ENCODE measurements at regions not wholly inside any gene's neighbourhood (a gene's known extent, or its start where the extent isn't known, plus 50 kb on each side); places are given as distances from the start of the nearest gene placed in this dataset.

- Histone ChIP-seq H3K4me1 (ENCODE audit: control insufficient read depth in 1 of 2, insufficient read depth in 2 of 2, low read length in 2 of 2) (no peaks in the 10 kb centered on the region), H3K27ac (ENCODE audit: low read depth in 1 of 2, low read length in 2 of 2) (no peak overlapping the region), H3K9me3 (replicated peaks in 1 of 2; ENCODE audit: control insufficient read depth in 1 of 2, insufficient read depth in 1 of 2, low read length in 2 of 2) (no peaks in the 10 kb centered on the region), H2AFZ (ENCODE audit: insufficient read depth, low read depth, low read length, poor library complexity, severe bottlenecking) (no peak overlapping the region), H4K20me1 (ENCODE audit: insufficient read depth, low read length) (no peaks in the 10 kb centered on the region), H3K79me2 (ENCODE audit: insufficient read depth, low read length) (no peaks in the 10 kb centered on the region), H3K9ac (ENCODE audit: insufficient read depth, low read length, poor library complexity, severe bottlenecking) (no peak overlapping the region), H3K4me3 (replicated peaks in 1 of 3; ENCODE audit: low read depth in 2 of 3, low read length in 3 of 3) (no peak overlapping the region), H3K4me2 (replicated peaks; ENCODE audit: extremely low read depth, low read length, poor library complexity, severe bottlenecking) (no peak overlapping the region), H3K36me3 (replicated peaks in 1 of 2; ENCODE audit: control insufficient read depth in 1 of 2, insufficient read depth in 2 of 2, low read length in 2 of 2) (no peaks in the 10 kb centered on the region), H3K27me3 (ENCODE audit: control insufficient read depth in 2 of 2, insufficient read depth in 2 of 2, low read length in 2 of 2) (no peaks in the 10 kb centered on the region)
- peak overlapping the region in 1 of 7 donors; percentile 12 for H3K27ac Mint-ChIP-seq
- H3K9me3 Mint-ChIP-seq = peaks cover 0 to 9% (median 4%) of the 10 kb centered on the region in 7 donors
- intact Hi-C loops (cut with micrococcal nuclease) = no loop called here
- no peaks in the 10 kb centered on the region for H3K36me3 Mint-ChIP-seq
- TF ChIP-seq CTCF (IDR thresholded peaks at IDR 0.05) = no peak
- no peak for DNase-seq
- H3K27me3 Mint-ChIP-seq (ENCODE audit: low read depth in 3 of 3) = peaks cover 0 to 3% (median 0%) of the 10 kb centered on the region in 3 donors
- H3K4me1 Mint-ChIP-seq = no peaks in the 10 kb centered on the region
- H3K4me3 Mint-ChIP-seq = no peak overlapping the region
- no CpG with 5 or more reads among the region's 1 CpG for WGBS (ENCODE audit: insufficient coverage)
These were observed 113.3 kb downstream of the TRAPPC11 start for GRCh38 chr4:183772361-183772760.

- H3K4me1 ChIP-seq (ENCODE audit: control insufficient read depth in 1 of 2, insufficient read depth in 2 of 2, low read length in 2 of 2) = no peaks in the 10 kb centered on the region
- Mint-ChIP-seq H3K27me3 (ENCODE audit: low read depth in 3 of 3) (no peaks in the 10 kb centered on the region), H3K4me1 (no peaks in the 10 kb centered on the region), H3K4me3 (no peak overlapping the region), H3K9me3 (peaks cover 0 to 9% (median 3%) of the 10 kb centered on the region in 7 donors), H3K27ac (no peak overlapping the region), H3K36me3 (no peaks in the 10 kb centered on the region)
- no peaks in the 10 kb centered on the region for H3K27me3 ChIP-seq (ENCODE audit: control insufficient read depth in 2 of 2, insufficient read depth in 2 of 2, low read length in 2 of 2)
- no peaks in the 10 kb centered on the region for H3K9me3 ChIP-seq (replicated peaks in 1 of 2; ENCODE audit: control insufficient read depth in 1 of 2, insufficient read depth in 1 of 2, low read length in 2 of 2)
- H3K4me2 ChIP-seq (replicated peaks; ENCODE audit: extremely low read depth, low read length, poor library complexity, severe bottlenecking) = no peak overlapping the region
- no peak overlapping the region for H2AFZ ChIP-seq (ENCODE audit: insufficient read depth, low read depth, low read length, poor library complexity, severe bottlenecking)
- H4K20me1 ChIP-seq (ENCODE audit: insufficient read depth, low read length) = no peaks in the 10 kb centered on the region
- H3K27ac ChIP-seq (ENCODE audit: low read depth in 1 of 2, low read length in 2 of 2) = no peak overlapping the region
- no peak overlapping the region for H3K9ac ChIP-seq (ENCODE audit: insufficient read depth, low read length, poor library complexity, severe bottlenecking)
- no peak overlapping the region for H3K4me3 ChIP-seq (replicated peaks in 1 of 3; ENCODE audit: low read depth in 2 of 3, low read length in 3 of 3)
- TF ChIP-seq CTCF (IDR thresholded peaks at IDR 0.05) = no peak
- H3K36me3 ChIP-seq (replicated peaks in 1 of 2; ENCODE audit: control insufficient read depth in 1 of 2, insufficient read depth in 2 of 2, low read length in 2 of 2) = no peaks in the 10 kb centered on the region
- no CpG with 5 or more reads among the region's 5 CpGs for WGBS (ENCODE audit: insufficient coverage)
- H3K79me2 ChIP-seq (ENCODE audit: insufficient read depth, low read length) = no peaks in the 10 kb centered on the region
- no peak for DNase-seq
- intact Hi-C loops (cut with micrococcal nuclease) = no loop called here
These were observed 114.7 kb downstream of the TRAPPC11 start for GRCh38 chr4:183773790-183774189.
